GM13977 (cell line): ENCODE measurements at regions not wholly inside any gene's neighbourhood (a gene's known extent, or its start where the extent isn't known, plus 50 kb on each side); places are given as distances from the start of the nearest gene placed in this dataset.

ENCODE experiments used
- DNase-seq: peaks from one replicate; pipeline ENCODE4 v3.0.0; 2012; ENCODE audit warnings: low spot score
- in situ Hi-C: fragments of 300-500 bp; cut with MboI; formaldehyde crosslinking; loops from one replicate; pipeline ENCODE4 v1.12.0; 2022; ENCODE audit warnings: low sequenced_read_pairs, low pct_unique_long_range_greater_than_20kb, mixed read lengths, inconsistent platforms; ENCODE audit not compliant: unreplicated experiment
- TF ChIP-seq, protein P1 (sequence below): IDR thresholded peaks from 2 replicates; pipeline ENCODE4 v1.5.1; 2012; ENCODE audit warnings: mild to moderate bottlenecking, control low read depth; ENCODE audit not compliant: insufficient read depth; ENCODE audit errors: extremely low read depth, missing control alignments

DNA sequence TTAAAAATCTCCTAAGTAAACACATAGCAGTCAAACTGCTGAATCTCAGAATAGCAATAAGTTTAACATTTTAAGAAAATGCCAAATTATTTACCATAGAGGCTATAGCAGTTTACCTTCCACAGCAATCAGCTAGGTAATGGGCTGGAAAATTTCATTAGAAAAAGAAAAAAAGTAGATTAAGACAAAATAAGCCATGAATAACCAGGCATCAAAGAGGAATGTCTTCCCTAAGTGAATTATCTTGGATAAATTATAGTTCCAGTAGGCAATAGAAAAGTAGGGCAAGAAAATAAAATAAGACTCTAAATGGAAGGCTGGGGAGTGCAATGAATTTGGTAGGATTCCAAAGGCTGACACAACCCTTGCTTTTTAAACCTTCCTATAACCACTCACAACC lies 722.8 kb downstream of the TRAM1L1 start:
- in situ Hi-C loops, result no loop called here
- TF ChIP-seq, protein P1, sequence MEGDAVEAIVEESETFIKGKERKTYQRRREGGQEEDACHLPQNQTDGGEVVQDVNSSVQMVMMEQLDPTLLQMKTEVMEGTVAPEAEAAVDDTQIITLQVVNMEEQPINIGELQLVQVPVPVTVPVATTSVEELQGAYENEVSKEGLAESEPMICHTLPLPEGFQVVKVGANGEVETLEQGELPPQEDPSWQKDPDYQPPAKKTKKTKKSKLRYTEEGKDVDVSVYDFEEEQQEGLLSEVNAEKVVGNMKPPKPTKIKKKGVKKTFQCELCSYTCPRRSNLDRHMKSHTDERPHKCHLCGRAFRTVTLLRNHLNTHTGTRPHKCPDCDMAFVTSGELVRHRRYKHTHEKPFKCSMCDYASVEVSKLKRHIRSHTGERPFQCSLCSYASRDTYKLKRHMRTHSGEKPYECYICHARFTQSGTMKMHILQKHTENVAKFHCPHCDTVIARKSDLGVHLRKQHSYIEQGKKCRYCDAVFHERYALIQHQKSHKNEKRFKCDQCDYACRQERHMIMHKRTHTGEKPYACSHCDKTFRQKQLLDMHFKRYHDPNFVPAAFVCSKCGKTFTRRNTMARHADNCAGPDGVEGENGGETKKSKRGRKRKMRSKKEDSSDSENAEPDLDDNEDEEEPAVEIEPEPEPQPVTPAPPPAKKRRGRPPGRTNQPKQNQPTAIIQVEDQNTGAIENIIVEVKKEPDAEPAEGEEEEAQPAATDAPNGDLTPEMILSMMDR, result no peak
- no peak for DNase-seq

DNA sequence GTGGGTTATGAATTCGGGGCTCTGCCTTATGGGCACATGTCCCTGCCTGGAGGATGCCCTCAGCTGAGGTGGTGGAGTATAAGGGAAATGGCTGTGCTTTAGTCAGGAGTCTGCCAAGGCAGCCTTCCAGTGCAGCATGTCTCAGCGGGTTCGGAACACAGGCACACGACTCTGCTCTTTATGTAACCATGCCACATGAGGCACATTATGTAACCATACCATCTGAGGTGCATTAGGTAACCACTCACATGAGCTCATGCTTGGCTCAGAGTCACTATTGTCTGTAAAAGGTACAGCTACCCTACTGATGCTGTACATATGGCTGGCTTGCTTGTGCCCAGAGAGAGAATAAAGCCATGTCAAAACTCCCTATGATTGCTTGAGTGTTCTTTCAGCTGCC lies 723.6 kb downstream of the TRAM1L1 start:
- TF ChIP-seq, protein P1, result no peak
- DNase-seq, result no peak
- in situ Hi-C loops, result no loop called here

DNA sequence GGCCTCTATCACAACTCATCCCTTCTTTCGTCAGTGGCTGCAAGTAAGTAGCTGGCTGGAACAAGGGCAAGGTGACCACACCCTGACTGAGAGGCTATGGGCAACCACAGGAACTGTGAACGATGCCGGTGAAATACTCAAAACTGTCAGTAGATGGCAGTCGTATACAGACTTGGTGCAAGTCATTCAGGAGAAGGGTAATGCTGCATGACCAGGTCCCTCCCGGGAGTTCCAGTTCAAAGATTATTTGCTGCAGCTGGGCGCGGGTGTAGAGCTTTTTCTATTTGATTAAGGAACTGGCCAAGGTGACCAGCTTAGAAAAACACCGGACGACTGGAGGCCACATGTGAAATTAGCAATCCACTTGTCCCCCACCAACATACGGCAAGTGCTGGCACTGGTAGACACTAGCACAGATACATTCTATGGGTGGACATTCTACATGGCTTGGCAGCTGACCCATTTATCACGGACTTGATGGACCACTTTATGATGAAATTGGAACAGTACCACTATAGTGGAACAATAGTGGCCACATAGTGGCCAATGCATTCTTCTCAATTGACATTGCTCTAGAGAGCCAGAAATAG lies 726.6 kb downstream of the TRAM1L1 start:
- in situ Hi-C loops, result no loop called here
- TF ChIP-seq, protein P1, result peak; percentile 83
- DNase-seq, result peak; percentile 44

DNA sequence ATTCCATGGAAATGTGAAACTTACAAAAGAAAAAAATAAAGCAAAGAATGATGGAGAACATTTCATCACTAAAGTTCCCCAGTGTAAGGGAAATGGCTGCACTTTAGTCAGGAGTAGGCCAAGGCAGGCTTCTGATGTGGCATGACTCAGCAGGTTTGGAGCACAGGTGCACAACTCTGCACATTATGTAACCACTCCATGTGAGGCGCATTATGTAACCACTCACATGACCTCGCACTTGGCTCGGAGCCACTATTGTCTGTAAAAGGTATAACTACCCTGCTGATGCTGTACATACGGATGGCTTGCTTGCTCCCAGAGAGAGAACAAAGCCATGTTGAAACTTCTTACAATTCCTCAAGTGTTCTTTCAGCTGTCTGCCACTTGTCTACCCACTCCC lies 727.6 kb downstream of the TRAM1L1 start:
- in situ Hi-C loops, result no loop called here
- TF ChIP-seq, protein P1, result no peak
- no peak for DNase-seq

DNA sequence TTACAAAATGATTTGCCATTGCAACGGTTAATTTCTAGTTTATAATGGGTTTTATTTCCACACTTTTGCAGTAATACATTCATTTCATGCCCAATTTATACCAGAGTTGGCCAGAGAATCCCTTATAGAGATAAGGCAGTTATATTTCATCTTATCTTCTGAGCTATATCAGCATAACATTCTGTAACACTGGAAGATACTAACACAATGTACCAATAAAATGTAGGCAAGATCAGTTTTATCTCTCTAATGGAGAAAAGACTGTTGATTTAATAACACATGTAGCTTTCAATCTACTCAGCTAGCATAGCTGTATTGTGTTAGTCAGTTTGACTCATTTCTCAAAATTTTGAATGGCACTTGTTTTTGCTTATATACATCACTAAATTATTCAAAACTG lies 738.6 kb downstream of the TRAM1L1 start:
- in situ Hi-C loops, result no loop called here

DNA sequence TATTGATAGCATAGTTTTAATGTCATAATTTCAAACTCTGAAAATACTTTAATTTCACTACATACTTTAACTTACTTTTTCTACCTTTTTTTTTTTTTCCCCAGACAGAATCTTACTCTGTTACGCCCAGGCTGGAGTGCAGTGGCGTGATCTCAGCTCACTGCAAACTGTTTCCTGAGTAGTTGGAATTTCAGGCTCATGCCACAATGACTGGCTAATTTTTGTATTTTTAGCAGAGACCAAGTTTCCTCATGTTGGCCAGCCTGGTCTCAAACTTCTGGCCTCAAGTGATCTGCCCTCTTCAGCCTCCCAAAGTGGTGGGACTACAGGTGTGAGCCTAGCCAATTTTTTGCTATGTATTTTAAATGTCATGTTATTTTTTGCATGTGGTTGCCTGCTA lies 741.6 kb downstream of the TRAM1L1 start:
- in situ Hi-C loops, result no loop called here
- TF ChIP-seq, protein P1, result no peak
- no peak for DNase-seq

More for the DNA sequence above, 738.6 kb downstream of the TRAM1L1 start:
- TF ChIP-seq, protein P1, result no peak
- DNase-seq, result no peak
